ENCODE measurements at regions not wholly inside any gene's neighbourhood (a gene's known extent, or its start where the extent isn't known, plus 50 kb on each side); places are given as distances from the start of the nearest gene placed in this dataset.

- no peak for TF ChIP-seq HEYL (CRISPR knock-in tag; IDR thresholded peaks at IDR 0.05)
- TF ChIP-seq CTCF (IDR thresholded peaks at IDR 0.05): peak; percentile 90
- no peak for TF ChIP-seq TFCP2L1 (CRISPR knock-in tag; IDR thresholded peaks at IDR 0.05)
- TF ChIP-seq KDM5A (IDR thresholded peaks at IDR 0.05): no peak
- no peak for TF ChIP-seq ZFP36 (IDR thresholded peaks at IDR 0.05; ENCODE audit: borderline replicate concordance, partially characterized antibody)
- TF ChIP-seq HES2 (IDR thresholded peaks at IDR 0.05): no peak
- TF ChIP-seq RAD21 (conservative IDR thresholded peaks at IDR 0.05 in 1 of 2, IDR thresholded peaks at IDR 0.05 in 1 of 2): peak; percentile 85 to 88
- TF ChIP-seq BHLHE40 (IDR thresholded peaks at IDR 0.05; ENCODE audit: low read depth, low read length): no peak
- no peak for TF ChIP-seq JUNB (IDR thresholded peaks at IDR 0.05)
- no peak for TF ChIP-seq TP53 (CRISPR knock-in tag; IDR thresholded peaks at IDR 0.05)
- TF ChIP-seq JUN (IDR thresholded peaks at IDR 0.05): no peak
- TF ChIP-seq FOSL2 (IDR thresholded peaks at IDR 0.05): no peak
- TF ChIP-seq FOSL2 (CRISPR knock-in tag; IDR thresholded peaks at IDR 0.05): no peak
- no peak for TF ChIP-seq MAZ (IDR thresholded peaks at IDR 0.05; ENCODE audit: borderline replicate concordance, low read depth, low read length)
- TF ChIP-seq MYC (IDR thresholded peaks at IDR 0.05; ENCODE audit: borderline replicate concordance, low read length): no peak
- peak; percentile 78 for TF ChIP-seq SMC3 (IDR thresholded peaks at IDR 0.05)
- TF ChIP-seq ZC3H11A (IDR thresholded peaks at IDR 0.05): 0 out of 2 replicates have a peak, but pooled peaks have one; percentile 9
- TF ChIP-seq RCOR1 (IDR thresholded peaks at IDR 0.05; ENCODE audit: low read depth, low read length): no peak
- TF ChIP-seq CHD2 (IDR thresholded peaks at IDR 0.05; ENCODE audit: low read length, partially characterized antibody): no peak
- no peak for TF ChIP-seq MAFK (IDR thresholded peaks at IDR 0.05; ENCODE audit: partially characterized antibody)
- no peak for TF ChIP-seq KDM1A (IDR thresholded peaks at IDR 0.05; ENCODE audit: low read depth)
- TF ChIP-seq POLR2A (IDR thresholded peaks at IDR 0.05; ENCODE audit: low read length): no peak
- no peak for TF ChIP-seq HOXB13 (CRISPR knock-in tag; IDR thresholded peaks at IDR 0.05; ENCODE audit: low read depth)
- no peak for TF ChIP-seq ATOH8 (CRISPR knock-in tag; IDR thresholded peaks at IDR 0.05; ENCODE audit: low read depth)
- no peak for TF ChIP-seq RFX5 (IDR thresholded peaks at IDR 0.05)
- TF ChIP-seq RNF2 (IDR thresholded peaks at IDR 0.05; ENCODE audit: borderline replicate concordance, low read depth): no peak
- no peak for TF ChIP-seq FOXS1 (CRISPR knock-in tag; IDR thresholded peaks at IDR 0.05)
- no peak for TF ChIP-seq SREBF2 (IDR thresholded peaks at IDR 0.05)
- TF ChIP-seq ZSCAN20 (CRISPR knock-in tag; IDR thresholded peaks at IDR 0.05): no peak
- TF ChIP-seq NR3C1 (IDR thresholded peaks at IDR 0.05): no peak
- ChIA-PET POLR2A (no interaction called here), CTCF (interaction anchor here (0.6 to 3.1 kb wide), 57 partner anchors 8 to 1523 kb away, joined by 3 to 36 read pairs (median 4); partner anchors contain the start of gene TRIB2)
- peak; percentile 56 for FAIRE-seq
- Histone ChIP-seq H3K27ac (no peak overlapping the region), H3K4me3 (no peak overlapping the region), H3K4me1 (no peaks in the 10 kb centered on the region), H3K4me2 (0 out of 3 replicates have a peak overlapping the region, but pooled peaks have one; percentile 29), H3K9me3 (no peaks in the 10 kb centered on the region)
- ATAC-seq: peak; percentile 84 to 98
- WGBS (ENCODE audit: missing lambda C conversion rate): 17% methylated on average over 16 of the region's 16 CpGs
- DNase-seq (ENCODE audit: low read depth in 1 of 2, low spot score in 1 of 2): peak; percentile 41 to 63
These were observed 290.3 kb downstream of the TRIB2 start for GRCh38 chr2:13006829-13007717.

Data from A549 (cell line).